GM12878 (cell line): ENCODE measurements at regions not wholly inside any gene's neighbourhood (a gene's known extent, or its start where the extent isn't known, plus 50 kb on each side); places are given as distances from the start of the nearest gene placed in this dataset.

ENCODE experiments used
- ATAC-seq: fragments of 200-7000 bp; cut with Tn5 transposase; 3 replicates; pipeline ENCODE4 v1.9.1; 2020; ENCODE audit warnings: mild to moderate bottlenecking, moderate library complexity
- BruUV-seq: library from RNA; stranded (reverse); fragments of 400-500 nt; replicated peaks from 2 replicates; lab custom pipeline; 2021; lab: Mats Ljungman, UMichigan
- CTCF ChIA-PET: fragments of 300-600 bp; sonication (Branson Sonifier 250); formaldehyde crosslinking; extraction: SDS; loops from one replicate; lab custom pipeline; 2021; ENCODE audit warnings: inconsistent platforms; lab: Yijun Ruan, JAX
- POLR2A ChIA-PET: fragments of 350-600 bp; formaldehyde crosslinking; extraction: SDS; loops from one replicate; lab custom pipeline; 2021; ENCODE audit warnings: inconsistent platforms; lab: Charles Lee
- RAD21 ChIA-PET: fragments of 300-600 bp; sonication (Branson Sonifier 250); formaldehyde crosslinking; loops from one replicate; lab custom pipeline; 2023; ENCODE audit warnings: antibody characterized with exemption; ENCODE audit not compliant: unreplicated experiment; lab: Charles Lee
- SMC1A ChIA-PET: fragments of 300-600 bp; sonication (Branson Sonifier 250); formaldehyde crosslinking; loops from one replicate; lab custom pipeline; 2023; ENCODE audit not compliant: unreplicated experiment, uncharacterized antibody; lab: Charles Lee
- DNase-seq: peaks from one replicate; pipeline ENCODE4 v3.0.0-alpha.2; 2011; ENCODE audit warnings: low read depth, low spot score
- FAIRE-seq: peaks from 3 replicates; lab custom pipeline; 2011; peaks lifted over from hg19 to GRCh38; lab: Jason Lieb, UNC
- H2AFZ ChIP-seq: 2 replicates; pipeline ENCODE4 v1.6.0; 2011; ENCODE audit warnings: low read depth, low read length, control low read depth; ENCODE audit not compliant: control insufficient read depth
- H3K27ac ChIP-seq: 2 replicates; pipeline ENCODE4 v1.5.1; 2011; ENCODE audit warnings: control low read depth; ENCODE audit not compliant: control insufficient read depth, insufficient read depth
- H3K27me3 ChIP-seq, 2 experiments: replicated peaks in 1 of 2; 2 replicates each; pipeline versions ENCODE4 v1.6.0 to v1.6.1; 2011; ENCODE audit warnings: low read length in 1 of 2; ENCODE audit not compliant: control insufficient read depth in 2 of 2, insufficient read depth in 2 of 2
- H3K36me3 ChIP-seq, 2 experiments: 2 replicates each; pipeline ENCODE4 v1.5.1; 2011; ENCODE audit warnings: low read length in 1 of 2; ENCODE audit not compliant: control insufficient read depth in 2 of 2, insufficient read depth in 2 of 2
- H3K4me1 ChIP-seq: 2 replicates; pipeline ENCODE4 v1.6.1; 2011; ENCODE audit warnings: mild to moderate bottlenecking, low read length, moderate library complexity, mixed read lengths; ENCODE audit not compliant: control insufficient read depth, insufficient read depth
- H3K4me2 ChIP-seq: 2 replicates; pipeline ENCODE4 v1.6.0; 2011; ENCODE audit warnings: control low read depth; ENCODE audit not compliant: control insufficient read depth, insufficient read depth
- H3K4me3 ChIP-seq: fragments of 200-600 bp; sonication (generic); 2 replicates; pipeline ENCODE4 v1.5.1; 2016
- H3K79me2 ChIP-seq: 2 replicates; pipeline ENCODE4 v1.6.0; 2011; ENCODE audit warnings: low read length; ENCODE audit not compliant: control insufficient read depth, insufficient read depth
- H3K9ac ChIP-seq: 2 replicates; pipeline ENCODE4 v1.8.0; 2011; ENCODE audit warnings: low read length, control low read depth, mixed read lengths; ENCODE audit not compliant: control insufficient read depth, insufficient read depth
- H3K9me3 ChIP-seq: replicated peaks from 3 replicates; pipeline ENCODE4 v1.5.1; 2011; ENCODE audit warnings: mild to moderate bottlenecking, low read length; ENCODE audit not compliant: control insufficient read depth, insufficient read depth
- H4K20me1 ChIP-seq: 2 replicates; pipeline ENCODE4 v1.6.0; 2011; ENCODE audit not compliant: control insufficient read depth, insufficient read depth
- MYC ChIP-seq: IDR thresholded peaks from 2 replicates; pipeline ENCODE4 v1.6.1; 2011; ENCODE audit warnings: mild to moderate bottlenecking, low read length, moderate library complexity, inconsistent platforms; ENCODE audit not compliant: insufficient read depth, insufficient replicate concordance, insufficient read length, severe bottlenecking
- RBBP5 ChIP-seq: fragments of 200-600 bp; sonication (generic); conservative IDR thresholded peaks from 2 replicates; pipeline ENCODE4 v1.6.1; 2016
- STAT3 ChIP-seq: IDR thresholded peaks from 2 replicates; pipeline ENCODE4 v1.6.1; 2011; ENCODE audit warnings: low read depth, low read length, improper control_type of control experiment
- ZBTB4 ChIP-seq: fragments of 450-650 bp; formaldehyde crosslinking; IDR thresholded peaks from 2 replicates; pipeline ENCODE4 v1.4.0; 2022; ENCODE audit warnings: mild to moderate bottlenecking, moderate library complexity
- WGBS: methylation state at CpG from one replicate; pipeline ENCODE4 v1.1.6; 2016; ENCODE audit warnings: low lambda C conversion rate; ENCODE audit not compliant: insufficient replicate concordance, insufficient coverage; ENCODE audit errors: missing lambda C conversion rate; 5-methylcytosine and 5-hydroxymethylcytosine counted together
- in situ Hi-C: fragments of 300-500 bp; cut with MboI; formaldehyde crosslinking; loops from 9 replicates; pipeline ENCODE4 v1.14.3; 2018; ENCODE audit warnings: mixed read lengths
- intact Hi-C: fragments of 100-400 bp; cut with micrococcal nuclease; formaldehyde crosslinking; loops from one replicate; pipeline ENCODE4 v1.14.2; 2022; ENCODE audit not compliant: unreplicated experiment

GRCh38 chr22:27470169-27470772 lies 331.3 kb downstream of the MN1 start:
- ChIA-PET RAD21 (no interaction called here), SMC1A (no interaction called here), CTCF (no interaction called here), POLR2A (no interaction called here)
- Histone ChIP-seq H3K4me3 (no peak overlapping the region), H3K36me3 (no peaks in the 10 kb centered on the region), H3K27ac (no peak overlapping the region), H3K4me1 (no peaks in the 10 kb centered on the region), H3K9me3 (no peaks in the 10 kb centered on the region; the same call in 2 of the 3 replicates), H3K4me2 (no peak overlapping the region), H3K27me3 (no peaks in the 10 kb centered on the region), H3K9ac (no peak overlapping the region), H3K79me2 (no peaks in the 10 kb centered on the region), H2AFZ (no peak overlapping the region), H4K20me1 (no peaks in the 10 kb centered on the region)
- in situ Hi-C loops (no loop called here), intact Hi-C loops (no loop called here)
- no peak for FAIRE-seq
- WGBS = 0% methylated on average over 2 of the region's 2 CpGs
- no peak for ATAC-seq
- no TSS peak for BruUV-seq
- no peak for DNase-seq
- TF ChIP-seq RBBP5 (no peak), MYC (no peak), ZBTB4 (CRISPR knock-in tag) (no peak), STAT3 (no peak)
